DND-41 (cell line): ENCODE measurements at regions not wholly inside any gene's neighbourhood (a gene's known extent, or its start where the extent isn't known, plus 50 kb on each side); places are given as distances from the start of the nearest gene placed in this dataset.

Experiments
- ATAC-seq: fragments of 200-7000 bp; cut with Tn5 transposase; 3 replicates; pipeline ENCODE4 v1.9.1; 2021; ENCODE audit warnings: low read depth; ENCODE audit not compliant: insufficient read depth
- DNase-seq: peaks from one replicate; pipeline ENCODE4 v3.0.0-alpha.2; 2020
- H2AFZ ChIP-seq: 2 replicates; pipeline ENCODE4 v1.6.0; 2012; ENCODE audit warnings: low read depth, low read length
- H3K27ac ChIP-seq: 2 replicates; pipeline ENCODE4 v1.5.1; 2012; ENCODE audit warnings: low read length, inconsistent platforms
- H3K27me3 ChIP-seq: fragments of 200-600 bp; sonication (generic); 2 replicates; pipeline ENCODE4 v1.6.0; 2012; ENCODE audit warnings: low read length, mild to moderate bottlenecking, inconsistent platforms; ENCODE audit not compliant: insufficient read depth, poor library complexity
- H3K36me3 ChIP-seq: 2 replicates; pipeline ENCODE4 v1.5.1; 2012; ENCODE audit warnings: low read length, inconsistent platforms; ENCODE audit not compliant: insufficient read depth
- H3K4me1 ChIP-seq: 2 replicates; pipeline ENCODE4 v1.5.1; 2012; ENCODE audit warnings: mild to moderate bottlenecking, low read length; ENCODE audit not compliant: insufficient read depth
- H3K4me2 ChIP-seq: 2 replicates; pipeline ENCODE4 v1.6.0; 2012; ENCODE audit warnings: mild to moderate bottlenecking, moderate library complexity, low read length, inconsistent platforms; ENCODE audit not compliant: insufficient read depth
- H3K4me3 ChIP-seq, 2 experiments: fragments of 200-600 bp in 1 of 2; shearing (Covaris generic) in 1 of 2; 2 replicates each; pipeline ENCODE4 v1.5.1; 2012 to 2016; ENCODE audit warnings: inconsistent platforms in 2 of 2, low read length in 2 of 2, mild to moderate bottlenecking in 2 of 2, low read depth in 1 of 2, moderate library complexity in 1 of 2
- H3K79me2 ChIP-seq: 2 replicates; pipeline ENCODE4 v1.6.0; 2012; ENCODE audit warnings: low read length, inconsistent platforms; ENCODE audit not compliant: insufficient read depth
- H3K9ac ChIP-seq: 2 replicates; pipeline ENCODE4 v1.6.0; 2012; ENCODE audit warnings: low read depth, mild to moderate bottlenecking, inconsistent platforms, low read length, moderate library complexity
- H3K9me3 ChIP-seq: 2 replicates; pipeline ENCODE4 v1.5.1; 2012; ENCODE audit warnings: low read length, moderate library complexity, mild to moderate bottlenecking, inconsistent platforms; ENCODE audit not compliant: insufficient read depth, severe bottlenecking
- H4K20me1 ChIP-seq: 2 replicates; pipeline ENCODE4 v1.6.0; 2012; ENCODE audit warnings: low read length; ENCODE audit not compliant: insufficient read depth
- EZH2 ChIP-seq: IDR thresholded peaks from 3 replicates; pipeline ENCODE4 v1.6.1; 2012; ENCODE audit warnings: borderline replicate concordance, low read depth, mild to moderate bottlenecking, moderate library complexity, low read length, inconsistent platforms; ENCODE audit not compliant: severe bottlenecking
- TF ChIP-seq, protein P1 (sequence below): IDR thresholded peaks from 2 replicates; pipeline ENCODE4 v1.5.1; 2012; ENCODE audit warnings: borderline replicate concordance, low read length, moderate library complexity, mild to moderate bottlenecking; ENCODE audit not compliant: poor library complexity, severe bottlenecking; ENCODE audit errors: extremely low read depth

DNA sequence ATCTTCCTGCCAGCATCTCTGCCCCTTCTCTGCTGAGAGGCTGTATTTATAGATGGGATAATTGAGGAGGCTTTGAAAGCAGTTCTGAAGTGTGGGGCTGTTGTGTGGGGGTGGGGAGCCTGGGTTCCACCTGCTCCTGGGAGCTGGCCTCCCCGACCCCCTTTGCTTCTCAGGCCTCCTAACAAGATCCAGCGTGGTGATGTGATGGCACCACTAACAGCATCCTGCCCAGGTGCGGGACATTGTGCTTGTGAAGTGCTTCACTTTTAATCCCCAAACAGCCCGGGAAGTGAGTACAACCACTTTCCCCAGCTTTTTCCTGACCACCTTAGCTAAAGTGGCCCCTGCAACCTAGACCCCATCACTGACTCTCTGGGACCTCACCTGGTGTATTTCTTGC, 95.1 kb upstream of the NRXN3 start:
- H3K9me3 ChIP-seq: no peaks in the 10 kb centered on the region
- DNase-seq: peak; percentile 47
- H3K4me1 ChIP-seq: 0 out of 2 replicates have a peak, but pooled peaks cover 5% of the 10 kb centered on the region
- TF ChIP-seq, protein P1, sequence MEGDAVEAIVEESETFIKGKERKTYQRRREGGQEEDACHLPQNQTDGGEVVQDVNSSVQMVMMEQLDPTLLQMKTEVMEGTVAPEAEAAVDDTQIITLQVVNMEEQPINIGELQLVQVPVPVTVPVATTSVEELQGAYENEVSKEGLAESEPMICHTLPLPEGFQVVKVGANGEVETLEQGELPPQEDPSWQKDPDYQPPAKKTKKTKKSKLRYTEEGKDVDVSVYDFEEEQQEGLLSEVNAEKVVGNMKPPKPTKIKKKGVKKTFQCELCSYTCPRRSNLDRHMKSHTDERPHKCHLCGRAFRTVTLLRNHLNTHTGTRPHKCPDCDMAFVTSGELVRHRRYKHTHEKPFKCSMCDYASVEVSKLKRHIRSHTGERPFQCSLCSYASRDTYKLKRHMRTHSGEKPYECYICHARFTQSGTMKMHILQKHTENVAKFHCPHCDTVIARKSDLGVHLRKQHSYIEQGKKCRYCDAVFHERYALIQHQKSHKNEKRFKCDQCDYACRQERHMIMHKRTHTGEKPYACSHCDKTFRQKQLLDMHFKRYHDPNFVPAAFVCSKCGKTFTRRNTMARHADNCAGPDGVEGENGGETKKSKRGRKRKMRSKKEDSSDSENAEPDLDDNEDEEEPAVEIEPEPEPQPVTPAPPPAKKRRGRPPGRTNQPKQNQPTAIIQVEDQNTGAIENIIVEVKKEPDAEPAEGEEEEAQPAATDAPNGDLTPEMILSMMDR: no peak
- no peak for TF ChIP-seq EZH2
- no peaks in the 10 kb centered on the region for H4K20me1 ChIP-seq
- no peaks in the 10 kb centered on the region for H3K36me3 ChIP-seq
- peak; percentile 58 for ATAC-seq
- H3K27ac ChIP-seq: no peak overlapping the region
- H3K9ac ChIP-seq: no peak overlapping the region
- no peak overlapping the region for H2AFZ ChIP-seq
- no peaks in the 10 kb centered on the region for H3K79me2 ChIP-seq
- no peak overlapping the region for H3K4me2 ChIP-seq
- peaks cover 6% of the 10 kb centered on the region for H3K27me3 ChIP-seq
- no peak overlapping the region for H3K4me3 ChIP-seq

DNA sequence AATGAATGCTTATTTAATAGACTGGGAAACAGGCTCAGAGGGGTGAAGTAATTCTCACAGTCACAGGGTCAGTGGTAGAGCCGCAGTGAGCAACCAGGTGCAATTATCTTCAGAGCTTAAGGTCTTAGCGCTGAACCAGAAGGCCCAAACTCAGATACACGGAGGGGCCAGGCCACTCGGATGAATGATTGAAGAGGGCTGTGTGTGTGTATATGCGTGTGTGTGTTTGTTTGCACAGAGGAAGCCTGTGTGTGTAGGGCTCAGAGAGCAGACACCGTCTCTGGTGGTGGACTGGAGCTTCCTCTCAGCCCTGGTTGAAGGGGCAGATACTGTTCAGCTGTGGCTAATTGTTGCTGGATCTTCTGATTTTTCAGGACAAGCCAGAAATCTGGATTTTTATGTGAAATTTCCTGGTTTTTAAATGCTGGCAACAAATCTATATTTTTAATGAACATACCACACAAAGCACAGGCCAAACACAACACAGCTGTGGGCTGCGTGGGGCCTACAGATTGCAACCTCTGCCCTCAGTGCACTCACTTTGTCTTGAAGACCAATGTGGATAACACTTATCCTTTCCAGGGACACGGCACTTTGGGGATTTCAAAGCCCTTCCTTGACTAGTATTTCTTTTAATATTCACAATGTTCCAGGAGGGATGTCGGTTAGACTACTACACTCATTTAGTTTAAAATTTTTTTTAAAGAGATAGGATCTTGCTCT, 94.5 kb upstream of the NRXN3 start:
- Histone ChIP-seq H3K4me1 (0 out of 2 replicates have a peak, but pooled peaks cover 5% of the 10 kb centered on the region), H3K27ac (no peak overlapping the region; the same call in 1 of the 2 replicates), H3K36me3 (no peaks in the 10 kb centered on the region), H2AFZ (no peak overlapping the region), H4K20me1 (no peaks in the 10 kb centered on the region), H3K4me3 (no peak overlapping the region), H3K27me3 (peaks cover 6% of the 10 kb centered on the region), H3K9me3 (no peaks in the 10 kb centered on the region), H3K9ac (no peak overlapping the region), H3K4me2 (no peak overlapping the region), H3K79me2 (no peaks in the 10 kb centered on the region)
- TF ChIP-seq, protein P1: no peak
- DNase-seq: peak; percentile 5
- no peak; the same call in 2 of the 3 replicates for ATAC-seq

DNA sequence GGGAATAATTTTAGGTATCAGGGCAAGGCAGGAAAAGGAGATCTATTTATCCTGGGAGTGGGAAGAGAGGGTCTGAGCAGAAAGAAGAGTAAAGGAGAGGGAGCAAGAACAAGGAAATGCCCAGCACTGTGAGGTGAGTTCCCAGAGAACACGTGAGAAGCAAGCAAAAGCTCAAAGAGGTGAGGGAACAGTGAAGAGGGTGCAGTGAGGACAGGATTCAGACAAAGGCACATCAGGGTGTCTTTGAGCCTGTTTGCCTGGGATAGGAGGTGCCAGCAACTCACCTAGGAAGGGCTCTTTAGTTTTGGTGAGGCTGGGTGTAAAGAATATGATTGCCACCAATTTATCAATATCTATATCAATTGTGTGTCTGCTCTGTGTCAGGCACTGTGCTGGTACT, 88.9 kb upstream of the NRXN3 start:
- Histone ChIP-seq H3K27me3 (peaks cover 12% of the 10 kb centered on the region), H3K4me3 (no peak overlapping the region), H3K4me1 (no peaks in the 10 kb centered on the region), H3K4me2 (no peak overlapping the region), H3K27ac (no peak overlapping the region), H3K79me2 (no peaks in the 10 kb centered on the region), H4K20me1 (no peaks in the 10 kb centered on the region), H3K9ac (no peak overlapping the region), H2AFZ (no peak overlapping the region), H3K9me3 (no peaks in the 10 kb centered on the region), H3K36me3 (no peaks in the 10 kb centered on the region)
- no peak for TF ChIP-seq EZH2
- TF ChIP-seq, protein P1: no peak
- DNase-seq (no peak), ATAC-seq (no peak)
